HK-2 (cell line): ENCODE measurements at regions not wholly inside any gene's neighbourhood (a gene's known extent, or its start where the extent isn't known, plus 50 kb on each side); places are given as distances from the start of the nearest gene placed in this dataset.
"Not testable (repeated sequence)": the region's sequence is repeated elsewhere in the genome, so short reads cannot be mapped to it uniquely, and the experiment has no call there.

Experiments used
- DNase-seq: peaks from one replicate; pipeline ENCODE4 v3.0.0-alpha.2; 2018; ENCODE audit not compliant: unreplicated experiment

- DNase-seq = no peak
Measured at GRCh38 chr1:230591678-230592077, 50.6 kb upstream of the COG2 start.

DNA sequence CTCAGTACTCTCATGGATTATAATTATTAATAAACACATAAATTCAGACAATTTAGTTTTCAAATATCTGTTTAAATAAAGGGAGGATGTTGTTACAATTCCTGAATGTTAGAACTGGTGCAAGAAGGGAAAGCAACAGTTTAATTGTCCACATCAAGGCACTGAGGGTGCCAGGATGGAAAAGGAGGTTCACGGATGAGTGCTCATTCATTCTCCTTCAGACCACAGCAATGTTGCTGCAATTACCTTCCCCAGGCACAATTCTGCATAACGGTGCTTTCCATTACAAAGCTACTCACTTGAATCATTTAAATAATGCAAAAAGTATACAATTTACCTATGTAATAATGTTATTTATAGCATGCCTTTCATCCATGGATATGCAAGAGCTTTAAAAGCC lies 52.3 kb upstream of the COG2 start:
- no peak for DNase-seq

DNA sequence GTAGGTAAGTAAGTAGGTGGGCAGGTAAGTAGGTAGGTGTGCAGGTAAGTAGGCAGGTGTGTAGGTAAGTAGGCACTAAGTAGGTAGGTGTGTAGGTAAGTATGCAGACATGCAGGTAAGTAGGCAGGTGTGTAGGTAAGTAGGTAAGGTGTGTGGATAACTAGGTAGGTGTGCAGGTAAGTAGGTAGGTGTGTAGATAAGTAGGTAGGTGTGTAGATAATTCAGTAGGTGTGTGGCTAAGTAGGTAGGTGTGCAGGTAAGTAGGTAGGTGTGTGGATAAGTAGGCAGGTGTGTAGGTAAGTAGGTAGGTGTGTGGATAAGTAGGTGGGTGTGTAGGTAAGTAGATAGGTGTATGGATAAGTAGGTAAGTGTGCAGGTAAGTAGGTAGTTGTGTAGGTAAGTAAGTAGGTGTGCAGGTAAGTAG lies 53.9 kb upstream of the COG2 start:
- no peak for DNase-seq

- DNase-seq = no peak
Measured at GRCh38 chr1:230587061-230587460, 55.2 kb upstream of the COG2 start.

DNA sequence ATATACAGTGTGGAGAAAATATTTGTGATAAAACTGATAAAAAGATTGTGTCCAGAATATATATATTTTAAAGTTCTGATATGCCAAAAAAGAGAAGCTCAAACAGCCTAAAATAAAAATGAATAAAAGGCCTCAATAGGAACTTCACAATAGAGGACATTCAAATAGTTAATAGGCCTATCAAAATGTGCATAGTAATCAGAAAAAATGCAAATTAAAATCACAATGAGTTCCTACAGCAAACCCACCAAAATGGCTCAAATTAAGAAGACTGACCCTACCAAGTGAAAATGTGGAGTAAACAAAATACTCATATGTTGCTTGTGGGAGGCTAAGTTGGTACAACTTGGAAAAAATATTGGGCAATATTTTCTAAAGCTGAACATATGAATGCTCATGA lies 57.6 kb upstream of the COG2 start:
- no peak for DNase-seq

DNA sequence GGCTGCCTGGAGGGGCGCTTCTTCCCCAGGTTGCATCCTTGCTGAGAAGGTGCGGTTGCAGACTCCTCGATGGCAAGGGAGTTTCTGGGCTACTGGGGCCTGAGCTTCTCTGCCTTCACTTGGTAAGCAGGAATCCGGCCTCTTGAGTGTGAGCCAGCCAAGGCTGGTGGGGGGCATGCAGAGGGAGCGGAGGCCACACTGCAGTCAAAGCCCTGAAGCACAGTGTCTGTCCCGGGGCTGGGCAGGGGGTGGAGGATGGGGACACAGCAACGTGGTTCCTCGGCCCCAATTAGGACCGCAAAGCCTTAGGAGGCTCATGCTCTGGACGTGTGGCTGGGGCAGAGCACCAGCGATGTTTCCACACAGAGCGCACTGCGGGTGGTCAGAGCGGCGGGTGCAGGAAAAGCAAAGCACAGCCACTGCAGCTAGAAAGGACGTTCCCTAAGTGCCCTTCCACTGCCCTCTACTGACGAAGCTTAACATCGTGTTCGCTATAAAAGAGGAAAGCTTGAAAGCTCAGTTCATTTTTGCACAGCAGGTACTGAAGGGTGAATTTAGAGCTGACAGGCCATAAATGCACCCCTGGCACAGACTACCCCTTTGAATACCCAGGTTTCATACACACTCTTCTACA lies 60.7 kb upstream of the COG2 start:
- DNase-seq = no peak

GRCh38 chr1:230578616-230579015 lies 63.7 kb upstream of the COG2 start:
- no peak for DNase-seq

DNA sequence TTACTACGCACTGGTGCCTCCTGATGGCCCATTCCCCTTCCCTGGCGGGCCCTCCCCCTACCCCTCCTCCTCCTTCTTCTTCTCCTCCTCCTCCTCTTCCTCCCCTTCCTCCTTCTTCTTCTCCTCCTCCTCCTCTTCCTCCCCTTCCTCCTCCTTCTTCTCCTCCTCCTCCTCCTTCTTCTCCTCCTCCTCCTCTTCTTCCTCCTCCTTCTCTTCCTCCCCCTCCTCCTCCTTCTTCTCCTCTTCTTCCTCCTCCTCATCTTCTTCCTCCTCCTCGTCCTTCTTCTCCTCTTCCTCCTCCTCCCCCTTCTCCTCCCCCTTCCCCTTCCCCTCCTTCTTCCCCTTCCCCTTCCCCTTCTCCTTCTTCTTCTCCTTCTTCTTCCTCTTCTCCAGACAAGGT lies 64.7 kb upstream of the COG2 start:
- no peak for DNase-seq

DNA sequence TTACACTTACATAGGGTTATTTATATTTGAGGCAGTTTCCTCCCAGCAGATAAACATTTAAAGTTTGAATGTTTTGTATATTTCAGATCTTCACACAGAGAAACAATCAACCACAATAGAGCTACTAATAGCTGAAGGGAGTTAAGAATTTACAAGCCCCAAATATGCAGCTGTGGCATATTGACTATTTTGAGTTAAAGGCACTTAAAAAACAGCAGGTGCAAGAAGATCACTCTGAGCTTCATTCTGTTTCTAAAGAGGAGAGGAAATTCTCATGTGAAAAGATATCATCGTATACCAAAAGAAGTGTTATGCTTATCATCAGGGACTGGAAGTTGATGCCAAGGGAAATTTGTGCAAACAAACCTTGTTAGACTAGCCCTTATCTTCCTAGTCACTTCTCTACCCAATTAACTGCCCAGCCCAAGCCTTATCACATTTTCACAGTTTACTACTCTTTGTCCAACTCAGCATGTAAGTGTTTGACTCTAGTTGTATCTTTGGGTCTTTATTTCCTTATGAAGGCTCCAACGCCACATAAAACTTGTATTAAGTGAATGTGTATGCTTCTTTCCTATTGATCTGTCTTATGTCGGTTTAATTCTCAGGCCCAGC lies 66.3 kb upstream of the COG2 start:
- DNase-seq = no peak

DNA sequence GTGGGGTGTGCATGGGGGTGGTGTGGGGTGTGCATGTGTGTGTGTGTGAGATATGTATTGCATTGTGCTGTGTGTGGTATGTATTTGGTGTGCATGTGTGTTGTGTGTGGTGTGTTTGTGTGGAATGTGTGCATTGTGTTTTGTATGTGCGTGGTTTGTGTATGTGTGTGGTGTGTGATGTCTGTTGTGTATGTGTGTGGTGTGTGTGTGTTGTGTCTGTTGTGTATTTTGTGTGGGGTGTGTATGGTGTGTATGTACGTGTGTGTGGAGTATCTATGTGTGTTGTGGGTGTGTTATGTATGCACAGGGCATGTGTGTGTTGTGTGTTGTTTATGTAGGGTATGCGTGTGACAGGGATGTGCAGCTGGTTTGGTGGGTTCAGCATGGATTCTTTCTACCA lies 67.8 kb upstream of the COG2 start:
- no peak for DNase-seq

DNA sequence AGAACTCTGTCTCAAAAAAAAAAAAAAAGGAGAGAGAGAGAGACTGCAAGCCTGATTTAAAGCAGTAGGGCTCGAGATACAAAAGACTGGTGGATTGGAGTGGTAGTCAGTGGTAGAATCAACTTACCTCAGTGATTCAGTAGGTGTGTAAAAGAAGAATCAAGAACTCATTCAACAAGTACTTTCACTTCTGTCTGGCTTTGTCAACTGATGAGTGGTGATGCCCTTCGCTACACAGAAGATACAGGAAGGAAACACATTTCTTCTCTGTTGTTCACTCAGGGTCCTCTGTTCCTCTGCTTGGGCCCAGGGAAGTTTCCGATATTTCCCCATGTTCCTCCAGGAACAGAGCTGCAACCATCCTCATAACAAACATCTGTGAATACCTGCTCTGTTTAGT lies 68.6 kb upstream of the COG2 start:
- DNase-seq = no peak

DNA sequence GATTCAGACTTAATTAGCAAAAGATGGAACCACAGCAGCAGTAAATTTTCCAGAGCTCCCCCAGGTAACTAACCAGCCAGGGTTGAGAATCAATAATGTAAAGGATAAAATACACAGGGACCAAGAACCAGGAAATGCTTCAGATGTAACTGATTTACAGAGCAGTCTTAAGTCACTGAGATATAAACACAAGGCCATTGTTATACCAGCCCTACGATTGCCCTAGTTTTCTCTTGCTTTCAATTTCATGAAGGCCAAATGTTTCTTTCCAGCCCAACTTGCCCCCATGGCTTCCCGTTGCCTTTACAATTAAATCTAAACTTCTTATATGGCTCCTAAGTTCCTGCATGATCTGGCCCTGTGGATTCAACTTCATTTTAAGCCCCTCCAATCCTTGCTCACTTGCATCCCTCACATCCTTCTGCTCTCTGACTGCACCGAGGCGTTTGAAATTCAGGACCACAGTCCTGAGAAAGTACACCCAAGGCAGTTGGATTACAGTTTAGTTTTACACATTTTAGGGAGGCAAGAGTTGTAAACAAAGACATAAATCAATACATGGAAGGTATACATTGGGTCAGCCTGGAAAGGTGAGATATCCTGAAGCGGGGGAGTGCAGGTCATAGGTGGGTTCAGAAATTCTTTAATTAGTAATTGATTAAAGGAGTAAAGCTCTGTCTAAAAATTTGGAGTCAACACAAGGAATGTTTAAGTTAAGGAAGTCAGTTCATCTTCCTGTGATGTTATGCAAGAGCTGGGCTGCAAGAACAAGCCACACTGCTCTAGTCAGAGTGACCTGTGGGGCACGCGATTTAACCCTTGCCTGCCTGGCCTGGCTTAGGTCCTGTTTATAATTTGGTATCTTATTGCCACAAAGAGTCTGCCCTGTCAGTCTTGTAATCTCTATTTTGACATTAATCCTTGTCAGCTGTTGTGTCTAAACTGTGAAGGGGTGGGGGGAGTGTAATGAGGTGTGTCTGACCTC lies 69.9 kb upstream of the COG2 start:
- no peak for DNase-seq

- DNase-seq = no peak
Measured at GRCh38 chr1:230570724-230571360, 71.4 kb upstream of the COG2 start.

GRCh38 chr1:230569201-230569600 lies 73.1 kb upstream of the COG2 start:
- no peak for DNase-seq

DNA sequence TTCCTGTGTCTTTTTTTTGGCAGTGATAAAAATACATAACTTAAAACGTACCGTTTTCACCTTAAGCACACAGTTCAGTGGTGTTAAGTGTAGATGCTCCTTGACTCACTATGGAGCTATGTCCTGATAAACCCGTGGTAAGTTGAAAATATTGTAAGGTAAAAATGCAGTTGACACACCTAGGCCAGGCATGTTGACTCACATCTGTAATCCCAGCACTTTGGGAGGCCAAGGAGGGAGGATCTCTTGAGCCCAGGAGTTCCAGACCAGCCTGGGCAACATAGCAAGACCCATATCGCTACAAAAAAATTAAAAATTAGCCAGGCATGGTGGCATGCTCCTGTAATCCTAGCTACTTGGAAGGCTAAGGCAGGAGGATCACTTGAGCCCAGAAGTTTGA lies 73.6 kb upstream of the COG2 start:
- no peak for DNase-seq

DNA sequence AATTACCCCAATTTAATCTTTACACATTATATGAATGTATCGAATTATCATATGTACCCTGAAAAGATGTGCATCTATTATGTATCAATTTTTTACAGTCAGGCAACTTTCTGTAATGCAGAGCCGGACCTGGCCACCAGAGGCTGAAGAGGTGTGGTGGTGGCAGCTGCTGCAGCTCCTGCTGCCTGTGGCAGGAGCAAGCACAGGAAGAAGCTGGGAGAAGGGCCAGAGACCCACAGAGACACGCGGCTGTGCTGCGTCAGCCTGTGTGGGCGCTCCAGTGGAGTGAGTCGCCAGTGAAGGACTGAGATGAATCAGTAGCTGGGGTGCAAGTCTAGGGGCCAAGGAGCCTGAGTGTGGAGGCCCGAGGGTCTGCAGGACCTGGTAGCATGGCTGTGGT lies 74.3 kb upstream of the COG2 start:
- DNase-seq = peak; percentile 49

DNA sequence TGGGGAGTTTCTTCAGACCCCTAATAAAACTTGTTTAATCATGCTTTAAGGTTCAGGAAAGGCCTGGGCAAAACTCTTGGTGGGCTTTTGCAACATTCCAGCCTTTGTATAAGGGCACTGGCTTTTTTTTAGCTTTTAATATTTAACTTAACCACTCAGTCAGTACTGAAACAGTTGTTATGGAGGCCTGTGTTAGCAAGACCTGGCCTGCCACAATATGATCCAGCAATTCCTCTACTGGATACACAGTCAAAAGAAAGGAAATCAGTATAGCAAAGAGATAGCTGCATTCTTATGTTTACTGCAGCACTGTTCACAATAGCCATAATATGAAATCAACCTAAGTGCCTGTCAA lies 75.1 kb upstream of the COG2 start:
- DNase-seq = no peak

- DNase-seq = not testable (repeated sequence)
Measured at GRCh38 chr1:230566532-230567220, 75.6 kb upstream of the COG2 start.

DNA sequence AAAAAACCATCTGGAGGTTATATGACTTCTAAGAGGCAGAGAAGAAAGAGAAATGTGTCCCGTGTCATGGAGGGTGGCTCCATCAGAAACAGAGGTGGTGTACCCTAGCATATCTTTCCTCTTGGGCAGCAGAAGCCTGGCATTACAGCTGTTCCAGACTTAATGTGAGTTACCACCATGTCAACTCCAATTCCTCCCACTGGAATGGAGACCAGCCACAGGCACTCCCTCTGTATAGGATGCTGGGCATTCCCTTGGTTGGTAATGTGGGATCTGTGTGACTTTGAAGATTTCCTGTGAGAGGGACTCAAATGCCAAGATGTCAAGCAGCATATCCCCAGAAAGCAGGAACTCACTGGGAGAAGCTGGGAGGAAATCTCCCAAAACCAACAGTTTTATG lies 77.1 kb upstream of the COG2 start:
- DNase-seq = no peak

- DNase-seq = no peak
Measured at GRCh38 chr1:230563591-230563990, 78.7 kb upstream of the COG2 start.

DNA sequence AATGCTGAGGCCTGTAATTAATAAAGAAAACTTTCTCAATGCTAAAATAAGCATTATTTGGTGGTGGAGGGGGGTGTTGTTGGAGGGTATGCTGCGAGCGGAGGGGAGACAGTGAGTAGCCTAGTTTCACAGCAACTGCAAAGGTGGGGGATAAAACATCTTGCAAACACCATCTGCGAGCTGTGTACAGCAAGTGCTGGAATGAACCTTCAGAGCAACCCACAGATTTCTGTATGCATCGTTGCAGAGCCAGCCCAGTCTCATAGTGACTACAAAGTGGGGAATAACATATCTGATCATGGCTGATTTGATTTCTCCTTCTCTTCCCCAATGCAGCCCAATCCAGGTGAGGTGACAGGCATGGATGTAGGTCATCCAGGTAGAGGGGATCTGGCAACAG lies 80.7 kb upstream of the COG2 start:
- no peak for DNase-seq

DNA sequence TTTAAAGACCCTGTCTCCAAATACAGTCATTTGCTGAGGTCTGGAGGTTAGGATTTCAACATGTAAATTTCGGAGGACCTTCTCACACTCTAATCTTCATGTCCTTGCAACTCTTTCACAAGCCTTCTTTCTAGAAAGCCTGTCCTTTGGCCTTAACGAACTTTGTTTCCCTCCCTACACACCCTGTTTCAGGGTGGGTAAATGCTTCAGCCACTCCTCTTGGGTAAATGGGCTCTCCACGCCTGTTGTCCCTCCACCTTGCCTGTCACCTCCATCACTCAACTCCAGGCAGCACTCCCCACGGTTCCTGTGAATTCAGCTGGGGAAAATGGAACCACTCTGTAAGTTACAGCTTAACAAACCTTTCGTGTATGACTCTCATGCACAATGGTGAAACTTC lies 84.0 kb upstream of the COG2 start:
- DNase-seq = no peak
